ENCODE measurements at regions not wholly inside any gene's neighbourhood (a gene's known extent, or its start where the extent isn't known, plus 50 kb on each side); places are given as distances from the start of the nearest gene placed in this dataset.
"Not testable (repeated sequence)": the region's sequence is repeated elsewhere in the genome, so short reads cannot be mapped to it uniquely, and the experiment has no call there.

DNA sequence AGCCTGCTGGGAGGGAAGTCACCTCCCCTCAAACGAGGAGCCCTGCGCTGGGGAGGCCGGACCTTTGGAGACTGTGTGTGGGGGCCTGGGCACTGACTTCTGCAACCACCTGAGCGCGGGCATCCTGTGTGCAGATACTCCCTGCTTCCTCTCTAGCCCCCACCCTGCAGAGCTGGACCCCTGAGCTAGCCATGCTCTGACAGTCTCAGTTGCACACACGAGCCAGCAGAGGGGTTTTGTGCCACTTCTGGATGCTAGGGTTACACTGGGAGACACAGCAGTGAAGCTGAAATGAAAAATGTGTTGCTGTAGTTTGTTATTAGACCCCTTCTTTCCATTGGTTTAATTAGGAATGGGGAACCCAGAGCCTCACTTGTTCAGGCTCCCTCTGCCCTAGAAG lies 435.5 kb downstream of the OR4F29 start:
- not testable (repeated sequence) for TF ChIP-seq POLR2A (IDR thresholded peaks at IDR 0.05)
- TF ChIP-seq, protein P1, sequence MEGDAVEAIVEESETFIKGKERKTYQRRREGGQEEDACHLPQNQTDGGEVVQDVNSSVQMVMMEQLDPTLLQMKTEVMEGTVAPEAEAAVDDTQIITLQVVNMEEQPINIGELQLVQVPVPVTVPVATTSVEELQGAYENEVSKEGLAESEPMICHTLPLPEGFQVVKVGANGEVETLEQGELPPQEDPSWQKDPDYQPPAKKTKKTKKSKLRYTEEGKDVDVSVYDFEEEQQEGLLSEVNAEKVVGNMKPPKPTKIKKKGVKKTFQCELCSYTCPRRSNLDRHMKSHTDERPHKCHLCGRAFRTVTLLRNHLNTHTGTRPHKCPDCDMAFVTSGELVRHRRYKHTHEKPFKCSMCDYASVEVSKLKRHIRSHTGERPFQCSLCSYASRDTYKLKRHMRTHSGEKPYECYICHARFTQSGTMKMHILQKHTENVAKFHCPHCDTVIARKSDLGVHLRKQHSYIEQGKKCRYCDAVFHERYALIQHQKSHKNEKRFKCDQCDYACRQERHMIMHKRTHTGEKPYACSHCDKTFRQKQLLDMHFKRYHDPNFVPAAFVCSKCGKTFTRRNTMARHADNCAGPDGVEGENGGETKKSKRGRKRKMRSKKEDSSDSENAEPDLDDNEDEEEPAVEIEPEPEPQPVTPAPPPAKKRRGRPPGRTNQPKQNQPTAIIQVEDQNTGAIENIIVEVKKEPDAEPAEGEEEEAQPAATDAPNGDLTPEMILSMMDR (IDR thresholded peaks at IDR 0.05): not testable (repeated sequence)

Measured in ovary (tissue), 3 donors.